Ascending aorta (tissue), 2 donors: ENCODE measurements at regions not wholly inside any gene's neighbourhood (a gene's known extent, or its start where the extent isn't known, plus 50 kb on each side); places are given as distances from the start of the nearest gene placed in this dataset.
"Not testable (repeated sequence)": the region's sequence is repeated elsewhere in the genome, so short reads cannot be mapped to it uniquely, and the experiment has no call there.

Experiments used
- DNase-seq, 2 donors: peaks; one replicate each; pipeline ENCODE4 v3.0.0-alpha.2; 2019; ENCODE audit warnings: low spot score in 2 of 2
- H3K27ac ChIP-seq, 2 donors: fragments of 200-600 bp; sonication (generic); one replicate each; pipeline ENCODE4 v1.5.1; 2016 to 2017; ENCODE audit warnings: mild to moderate bottlenecking in 1 of 2
- H3K27me3 ChIP-seq: fragments of 200-600 bp; sonication (generic); one replicate; pipeline ENCODE4 v1.5.1; 2017
- H3K36me3 ChIP-seq, 2 donors: fragments of 200-600 bp; sonication (generic); one replicate each; pipeline ENCODE4 v1.5.1; 2016
- H3K4me1 ChIP-seq, 2 donors: fragments of 200-600 bp; sonication (generic); one replicate each; pipeline ENCODE4 v1.5.1; 2016 to 2017; ENCODE audit warnings: mild to moderate bottlenecking in 1 of 2
- H3K4me3 ChIP-seq, 2 donors: fragments of 200-600 bp; sonication (generic); one replicate each; pipeline ENCODE4 v1.5.1; 2016 to 2017; ENCODE audit warnings: mild to moderate bottlenecking in 1 of 2
- H3K9me3 ChIP-seq, 2 donors: fragments of 200-600 bp; sonication (generic); one replicate each; pipeline ENCODE4 v1.5.1; 2016
- CTCF ChIP-seq, 3 experiments: fragments of 200-600 bp in 2 of 3; fragments of 450-650 bp in 1 of 3; sonication (generic) in 2 of 3; IDR thresholded peaks; one replicate each; pipeline ENCODE4 v1.5.1; 2016 to 2019; ENCODE audit warnings: antibody characterized with exemption in 3 of 3, mild to moderate bottlenecking in 1 of 3, moderate library complexity in 1 of 3
- intact Hi-C: fragments of 100-400 bp; cut with DNase I; formaldehyde crosslinking; loops from one replicate; pipeline ENCODE4 v1.15.1; 2023

- H3K27ac ChIP-seq: no peak overlapping the region
- no peak overlapping the region for H3K4me3 ChIP-seq
- H3K27me3 ChIP-seq: no peaks in the 10 kb centered on the region
- intact Hi-C loops: no loop called here
- no peak for DNase-seq
- no peaks in the 10 kb centered on the region for H3K4me1 ChIP-seq
- no peaks in the 10 kb centered on the region for H3K36me3 ChIP-seq
- TF ChIP-seq CTCF (IDR thresholded peaks at IDR 0.05): no peak
- no peaks in the 10 kb centered on the region for H3K9me3 ChIP-seq
Observed at GRCh38 chr6:167229586-167229985, 61.5 kb upstream of the UNC93A start.

GRCh38 chr6:167230288-167230687, 60.8 kb upstream of the UNC93A start:
- H3K9me3 ChIP-seq: no peaks in the 10 kb centered on the region
- no peak overlapping the region for H3K4me3 ChIP-seq
- intact Hi-C loops: no loop called here
- DNase-seq: no peak
- no peaks in the 10 kb centered on the region for H3K4me1 ChIP-seq
- H3K36me3 ChIP-seq: no peaks in the 10 kb centered on the region
- H3K27me3 ChIP-seq: no peaks in the 10 kb centered on the region
- no peak overlapping the region for H3K27ac ChIP-seq
- no peak for TF ChIP-seq CTCF (IDR thresholded peaks at IDR 0.05)

- Histone ChIP-seq H3K36me3 (no peaks in the 10 kb centered on the region), H3K9me3 (no peaks in the 10 kb centered on the region), H3K27me3 (no peaks in the 10 kb centered on the region), H3K4me3 (no peak overlapping the region), H3K4me1 (no peaks in the 10 kb centered on the region), H3K27ac (no peak overlapping the region)
- intact Hi-C loops: no loop called here
- no peak for TF ChIP-seq CTCF (IDR thresholded peaks at IDR 0.05)
- no peak for DNase-seq
Observed at GRCh38 chr6:167232356-167232755, 58.8 kb upstream of the UNC93A start.

GRCh38 chr6:167233490-167233889, 57.6 kb upstream of the UNC93A start:
- intact Hi-C loops: no loop called here

GRCh38 chr6:167234576-167234975, 56.5 kb upstream of the UNC93A start:
- H3K4me3 ChIP-seq, H3K36me3 ChIP-seq, H3K4me1 ChIP-seq, H3K9me3 ChIP-seq, intact Hi-C loops, H3K27ac ChIP-seq, H3K27me3 ChIP-seq, DNase-seq: not testable (repeated sequence)

More at GRCh38 chr6:167233490-167233889, 57.6 kb upstream of the UNC93A start:
- DNase-seq: no peak
- H3K9me3 ChIP-seq: no peaks in the 10 kb centered on the region
- H3K36me3 ChIP-seq: no peaks in the 10 kb centered on the region
- no peaks in the 10 kb centered on the region for H3K4me1 ChIP-seq
- no peak for TF ChIP-seq CTCF (IDR thresholded peaks at IDR 0.05)
- no peak overlapping the region for H3K27ac ChIP-seq
- H3K27me3 ChIP-seq: no peaks in the 10 kb centered on the region
- H3K4me3 ChIP-seq: no peak overlapping the region

GRCh38 chr6:167235005-167235404, 56.1 kb upstream of the UNC93A start:
- Histone ChIP-seq H3K9me3 (no peaks in the 10 kb centered on the region), H3K36me3 (no peaks in the 10 kb centered on the region), H3K4me1 (no peaks in the 10 kb centered on the region), H3K27ac (no peak overlapping the region), H3K4me3 (no peak overlapping the region), H3K27me3 (no peaks in the 10 kb centered on the region)
- no peak for TF ChIP-seq CTCF (IDR thresholded peaks at IDR 0.05)
- DNase-seq: no peak
- intact Hi-C loops: no loop called here
